ENCODE measurements at regions not wholly inside any gene's neighbourhood (a gene's known extent, or its start where the extent isn't known, plus 50 kb on each side); places are given as distances from the start of the nearest gene placed in this dataset.

DNA sequence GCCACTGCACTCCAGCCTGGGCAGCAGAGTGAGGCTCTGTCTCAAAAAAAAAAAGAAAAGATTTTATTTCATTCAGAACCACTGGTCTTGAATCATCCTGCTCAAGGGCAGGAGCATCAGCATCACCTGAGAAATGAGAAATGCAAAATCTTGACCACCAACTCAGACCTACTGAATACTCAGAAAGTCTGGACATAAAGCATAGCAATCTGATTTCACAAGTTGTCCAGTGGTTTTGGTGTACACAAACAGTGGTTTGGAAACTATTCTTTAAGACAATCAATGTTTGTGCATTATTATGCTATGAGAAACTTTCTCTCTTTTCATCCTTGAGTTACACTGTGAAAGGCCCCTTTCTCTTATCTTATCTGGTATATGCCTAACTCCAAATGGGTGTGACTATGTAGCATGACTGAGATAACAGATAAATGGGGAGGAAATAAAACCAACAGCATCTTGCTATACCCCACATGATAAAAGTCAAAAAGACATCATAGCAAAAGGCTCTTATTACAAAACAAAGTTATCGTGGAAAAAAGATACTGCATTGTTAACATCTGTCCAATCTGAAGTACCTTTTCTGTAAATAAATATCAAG, 174.2 kb upstream of the STT3B start:
- no peak for TF ChIP-seq CTCF (IDR thresholded peaks at IDR 0.05)
- no peak for TF ChIP-seq POLR2A (IDR thresholded peaks at IDR 0.05)
- TF ChIP-seq EP300 (IDR thresholded peaks at IDR 0.05), result no peak
